ENCODE measurements at regions not wholly inside any gene's neighbourhood (a gene's known extent, or its start where the extent isn't known, plus 50 kb on each side); places are given as distances from the start of the nearest gene placed in this dataset.

- no peaks in the 10 kb centered on the region for H3K36me3 ChIP-seq (ENCODE audit: low read depth, missing control alignments)
- intact Hi-C loops (cut with DNase I; ENCODE audit: low total_unique reads) = no loop called here
- no peak overlapping the region for H3K4me3 ChIP-seq
- no peak overlapping the region for H3K27ac ChIP-seq
- no peak for DNase-seq
- H3K27me3 ChIP-seq = no peaks in the 10 kb centered on the region
- no peaks in the 10 kb centered on the region for H3K9me3 ChIP-seq
- no peak for TF ChIP-seq POLR2A (IDR thresholded peaks at IDR 0.05)
- no peak for TF ChIP-seq CTCF (IDR thresholded peaks at IDR 0.05)
- WGBS, 2 donors = 86 to 88% methylated on average over 1 of the region's 1 CpG
- no peaks in the 10 kb centered on the region for H3K4me1 ChIP-seq
Observed at GRCh38 chrX:20538974-20539373, 272.3 kb upstream of the RPS6KA3 start.

- Histone ChIP-seq H3K27ac (no peak overlapping the region), H3K27me3 (no peaks in the 10 kb centered on the region), H3K9me3 (no peaks in the 10 kb centered on the region), H3K4me1 (no peaks in the 10 kb centered on the region), H3K36me3 (ENCODE audit: low read depth, missing control alignments) (no peaks in the 10 kb centered on the region), H3K4me3 (no peak overlapping the region)
- TF ChIP-seq POLR2A (IDR thresholded peaks at IDR 0.05) (no peak), CTCF (IDR thresholded peaks at IDR 0.05) (no peak)
- DNase-seq = no peak
- intact Hi-C loops (cut with DNase I; ENCODE audit: low total_unique reads) = no loop called here
- 57 to 67% methylated on average over 4 of the region's 4 CpGs for WGBS, 2 donors
Observed at GRCh38 chrX:20531667-20532066, 265.0 kb upstream of the RPS6KA3 start.

GRCh38 chrX:20530406-20530921 is 263.8 kb upstream of the RPS6KA3 start:
- peak; percentile 67 for DNase-seq
- Histone ChIP-seq H3K27me3 (no peaks in the 10 kb centered on the region), H3K9me3 (no peaks in the 10 kb centered on the region), H3K36me3 (ENCODE audit: low read depth, missing control alignments) (no peaks in the 10 kb centered on the region), H3K4me1 (no peaks in the 10 kb centered on the region), H3K27ac (no peak overlapping the region), H3K4me3 (no peak overlapping the region)
- 0 to 1% methylated on average over 9 of the region's 9 CpGs for WGBS, 2 donors
- TF ChIP-seq POLR2A (IDR thresholded peaks at IDR 0.05) (no peak), CTCF (IDR thresholded peaks at IDR 0.05) (peak; percentile 35 to 67 (median 65))
- intact Hi-C loops (cut with DNase I; ENCODE audit: low total_unique reads) = no loop called here

DNA sequence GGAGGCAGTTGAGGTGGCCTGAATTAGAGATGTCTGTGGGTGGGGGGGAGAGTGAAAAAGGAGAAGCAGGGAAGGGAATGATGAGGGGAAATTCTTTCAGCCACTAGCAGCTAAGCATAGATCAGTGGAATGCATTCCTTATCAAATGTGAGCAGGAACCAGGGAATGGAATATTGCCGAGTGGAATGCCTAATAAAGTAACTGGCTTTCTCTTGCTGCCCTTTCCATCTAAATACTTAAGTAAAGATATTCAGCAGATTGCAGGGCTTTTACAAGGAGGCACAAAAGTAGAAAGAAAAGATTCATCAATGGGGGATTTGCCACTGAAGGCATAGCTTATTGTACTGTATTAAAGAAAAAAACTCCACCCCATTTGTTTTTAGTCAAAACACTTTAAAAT is 263.0 kb upstream of the RPS6KA3 start:
- Histone ChIP-seq H3K4me1 (no peaks in the 10 kb centered on the region), H3K4me3 (no peak overlapping the region), H3K36me3 (ENCODE audit: low read depth, missing control alignments) (no peaks in the 10 kb centered on the region), H3K27me3 (no peaks in the 10 kb centered on the region), H3K27ac (no peak overlapping the region), H3K9me3 (no peaks in the 10 kb centered on the region)
- TF ChIP-seq POLR2A (IDR thresholded peaks at IDR 0.05) = no peak
- TF ChIP-seq CTCF (IDR thresholded peaks at IDR 0.05) = no peak
- WGBS, 2 donors = 0 to 13% methylated on average over 1 of the region's 1 CpG
- intact Hi-C loops (cut with DNase I; ENCODE audit: low total_unique reads) = no loop called here
- DNase-seq = no peak

GRCh38 chrX:20529301-20529700 is 262.6 kb upstream of the RPS6KA3 start:
- TF ChIP-seq CTCF (IDR thresholded peaks at IDR 0.05) = no peak
- TF ChIP-seq POLR2A (IDR thresholded peaks at IDR 0.05) = no peak
- DNase-seq = no peak
- H3K36me3 ChIP-seq (ENCODE audit: low read depth, missing control alignments) = no peaks in the 10 kb centered on the region
- H3K27ac ChIP-seq = no peak overlapping the region
- WGBS, 2 donors = 18 to 31% methylated on average over 9 of the region's 9 CpGs
- no peaks in the 10 kb centered on the region for H3K4me1 ChIP-seq
- intact Hi-C loops (cut with DNase I; ENCODE audit: low total_unique reads) = no loop called here
- H3K9me3 ChIP-seq = no peaks in the 10 kb centered on the region
- no peaks in the 10 kb centered on the region for H3K27me3 ChIP-seq
- no peak overlapping the region for H3K4me3 ChIP-seq
